G401 (cell line): ENCODE measurements at regions not wholly inside any gene's neighbourhood (a gene's known extent, or its start where the extent isn't known, plus 50 kb on each side); places are given as distances from the start of the nearest gene placed in this dataset.
"Not testable (repeated sequence)": the region's sequence is repeated elsewhere in the genome, so short reads cannot be mapped to it uniquely, and the experiment has no call there.

Experiments
- DNase-seq: peaks from one replicate; pipeline ENCODE4 v3.0.0-alpha.2; 2015; ENCODE audit warnings: low spot score
- in situ Hi-C: cut with HindIII; loops from 2 replicates; pipeline ENCODE4 v1.10.0; 2016; ENCODE audit warnings: low sequenced_read_pairs, mixed read lengths

- no peak for DNase-seq
- in situ Hi-C loops: no loop called here
These were observed 277.2 kb downstream of the SUCLA2 start for GRCh38 chr13:47723898-47724297.

DNA sequence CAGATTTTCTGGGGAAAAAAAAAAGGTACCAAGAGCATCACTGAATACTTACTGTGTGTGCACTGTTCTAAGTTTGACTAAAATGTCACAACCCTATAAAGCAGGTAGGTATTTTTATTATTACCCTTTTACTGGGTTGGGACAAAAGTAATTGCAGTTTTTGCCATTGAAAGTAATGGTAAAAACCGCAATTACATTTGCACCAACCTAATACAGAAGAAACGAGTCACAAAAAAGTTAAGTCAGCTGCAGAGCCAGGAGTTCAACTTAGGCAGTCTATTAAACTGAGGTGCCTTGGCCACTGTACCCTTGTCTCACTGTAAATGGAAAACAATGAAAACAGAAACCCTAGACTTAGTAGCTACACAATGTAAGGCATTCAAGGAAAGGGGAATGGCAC lies 281.9 kb downstream of the SUCLA2 start:
- no peak for DNase-seq
- in situ Hi-C loops: no loop called here

DNA sequence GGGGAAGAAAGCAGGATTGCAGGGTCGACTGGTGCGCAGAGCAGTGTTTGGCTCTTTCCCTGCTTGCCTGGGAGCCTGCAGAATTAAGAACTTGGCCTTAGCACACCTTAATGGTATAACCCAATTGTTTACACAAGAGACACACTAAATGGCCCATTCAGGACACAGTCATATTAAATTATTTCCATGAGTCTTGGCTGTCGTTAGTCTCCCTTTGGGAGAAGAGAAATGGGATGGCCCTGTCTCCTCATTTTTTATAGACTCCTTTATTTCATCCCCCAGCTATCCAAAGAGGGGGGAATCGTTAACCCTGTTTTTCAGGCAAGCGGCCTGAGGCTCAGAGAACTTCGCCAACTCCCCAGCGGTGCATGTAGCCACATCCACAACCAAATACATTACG lies 282.5 kb downstream of the SUCLA2 start:
- DNase-seq: no peak
- in situ Hi-C loops: no loop called here

GRCh38 chr13:47708386-47708785 lies 292.7 kb downstream of the SUCLA2 start:
- no peak for DNase-seq
- in situ Hi-C loops: no loop called here

- in situ Hi-C loops: no loop called here
- DNase-seq: no peak
These were observed 293.7 kb downstream of the SUCLA2 start for GRCh38 chr13:47707414-47707813.

DNA sequence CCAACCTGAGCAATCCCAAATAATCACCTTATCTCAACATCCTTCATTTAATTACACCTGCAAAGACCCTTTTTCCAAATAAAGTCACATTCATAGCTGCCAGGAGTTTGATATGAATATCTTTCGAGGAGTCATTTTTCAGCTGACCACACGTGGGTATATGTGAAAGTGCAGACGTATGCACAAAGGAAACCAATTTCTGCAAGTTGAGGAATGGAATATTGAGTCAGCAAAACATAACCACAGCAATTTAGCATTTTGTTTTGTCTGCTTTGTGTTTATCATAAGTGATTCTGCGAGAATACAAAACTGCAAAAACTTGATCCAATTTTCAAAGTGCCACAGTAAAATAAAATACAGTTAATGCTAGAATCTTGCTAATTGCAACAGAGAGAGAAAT lies 295.9 kb downstream of the SUCLA2 start:
- DNase-seq: no peak
- in situ Hi-C loops: no loop called here

GRCh38 chr13:47696674-47697073 lies 304.4 kb downstream of the SUCLA2 start:
- in situ Hi-C loops: no loop called here
- no peak for DNase-seq

DNA sequence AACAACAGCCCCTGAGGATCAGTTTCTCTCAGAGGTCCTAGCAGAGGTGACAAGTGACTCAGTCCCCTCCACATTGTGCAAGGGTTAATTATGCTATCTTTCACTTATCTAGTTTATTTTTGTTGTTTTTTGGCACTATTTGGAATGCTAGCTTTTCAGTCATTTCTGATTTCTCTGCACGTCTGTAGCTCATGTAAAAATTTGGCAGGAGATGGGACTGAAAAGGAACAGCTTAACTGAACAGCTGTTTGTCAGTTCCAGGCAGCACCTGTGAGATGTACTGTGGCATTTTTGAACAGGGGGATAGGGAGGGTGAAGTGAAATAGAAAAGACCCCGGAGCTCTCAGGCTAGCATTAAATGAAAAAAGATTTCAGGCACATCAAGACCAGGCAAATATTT lies 313.5 kb downstream of the SUCLA2 start:
- no peak for DNase-seq
- in situ Hi-C loops: no loop called here

DNA sequence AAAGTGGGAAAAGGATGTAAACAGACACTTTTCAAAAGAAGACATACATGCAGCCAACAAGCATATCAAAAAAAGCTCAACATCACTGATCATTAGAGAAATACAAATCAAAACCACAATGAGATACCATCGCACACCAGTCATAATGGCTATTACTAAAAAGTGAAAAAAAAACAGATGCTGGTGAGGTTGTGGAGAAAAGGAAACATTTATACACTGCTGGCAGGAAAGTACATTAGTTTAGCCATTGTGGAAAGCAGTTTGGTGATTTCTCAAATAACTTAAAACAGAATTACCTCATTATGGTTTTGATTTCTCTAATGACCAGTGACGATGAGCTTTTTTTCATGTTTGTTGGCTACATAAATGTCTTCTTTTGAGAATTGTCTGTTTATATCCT lies 315.9 kb downstream of the SUCLA2 start:
- DNase-seq, in situ Hi-C loops: not testable (repeated sequence)

- no peak for DNase-seq
- in situ Hi-C loops: no loop called here
These were observed 320.3 kb downstream of the SUCLA2 start for GRCh38 chr13:47680748-47681147.

GRCh38 chr13:47679401-47679800 lies 321.7 kb downstream of the SUCLA2 start:
- DNase-seq: no peak
- in situ Hi-C loops: no loop called here

DNA sequence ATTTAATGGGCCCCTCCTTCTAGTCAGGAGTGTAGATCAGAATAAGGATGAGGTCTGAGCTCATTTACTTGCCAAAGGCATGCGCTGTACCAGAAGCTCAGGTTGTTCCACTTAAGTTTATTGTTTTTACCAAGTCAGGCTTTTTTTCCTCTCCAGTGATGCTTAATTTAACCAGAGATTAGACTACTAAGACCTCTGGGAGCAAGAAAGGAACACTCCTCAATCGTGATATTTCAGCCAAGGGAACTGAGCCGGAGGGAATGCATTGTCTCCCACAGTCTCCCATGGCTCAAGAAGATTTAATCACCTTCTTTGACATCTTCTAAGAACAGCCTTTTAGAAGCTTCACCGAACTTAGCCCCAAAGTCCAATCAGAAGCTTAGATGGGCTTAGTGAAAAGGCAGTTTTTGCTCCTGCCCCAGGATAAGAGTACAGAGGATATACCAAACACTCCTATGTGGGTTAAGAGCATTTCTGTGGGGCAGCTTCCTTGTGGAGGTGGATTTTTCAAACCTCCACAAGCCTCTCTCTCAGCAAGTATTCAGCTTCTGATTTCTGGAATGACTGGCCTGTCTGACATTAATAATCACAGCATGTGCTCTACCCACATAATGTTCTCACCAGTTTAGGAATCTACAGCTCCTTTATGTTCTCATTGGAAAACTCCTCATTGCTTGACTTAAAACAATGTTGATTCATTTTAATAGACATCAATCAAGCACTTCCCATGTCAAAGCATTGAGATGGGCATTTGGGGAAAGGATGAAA lies 322.7 kb downstream of the SUCLA2 start:
- in situ Hi-C loops: no loop called here
- no peak for DNase-seq

- no peak for DNase-seq
- in situ Hi-C loops: no loop called here
These were observed 325.2 kb downstream of the SUCLA2 start for GRCh38 chr13:47675871-47676270.

GRCh38 chr13:47673009-47673850 lies 327.8 kb downstream of the SUCLA2 start:
- no peak for DNase-seq

GRCh38 chr13:47672245-47673008 lies 328.6 kb downstream of the SUCLA2 start:
- in situ Hi-C loops: no loop called here
- DNase-seq: no peak

More at GRCh38 chr13:47673009-47673850, 327.8 kb downstream of the SUCLA2 start:
- in situ Hi-C loops: no loop called here

- DNase-seq: no peak
- in situ Hi-C loops: no loop called here
These were observed 329.3 kb downstream of the SUCLA2 start for GRCh38 chr13:47671776-47672175.

GRCh38 chr13:47665043-47665442 lies 336.0 kb downstream of the SUCLA2 start:
- in situ Hi-C loops: no loop called here
- no peak for DNase-seq

- no peak for DNase-seq
- in situ Hi-C loops: no loop called here
These were observed 340.0 kb downstream of the SUCLA2 start for GRCh38 chr13:47661076-47661475.

- DNase-seq: no peak
- in situ Hi-C loops: no loop called here
These were observed 344.4 kb downstream of the SUCLA2 start for GRCh38 chr13:47656651-47657050.

DNA sequence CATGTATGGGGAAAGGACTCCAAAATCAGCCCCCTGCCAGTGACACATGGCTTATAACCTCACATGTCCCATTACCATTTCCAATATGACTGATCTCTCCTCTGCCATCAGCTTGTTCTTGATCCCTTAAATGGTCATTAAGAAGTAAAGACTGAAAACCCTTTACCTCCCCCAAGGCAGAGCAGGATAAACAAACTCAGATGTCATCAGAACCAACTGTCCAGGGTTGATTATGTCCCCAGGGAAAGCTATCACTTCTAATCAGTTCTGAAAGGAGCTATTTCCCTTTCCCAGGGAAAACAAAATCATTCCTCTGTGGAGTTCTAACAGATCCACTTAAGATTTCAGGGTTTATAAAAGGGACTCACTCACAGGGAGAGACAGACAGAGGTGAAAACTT lies 350.9 kb downstream of the SUCLA2 start:
- DNase-seq: no peak
- in situ Hi-C loops: no loop called here
